Fibroblast of lung (primary cell): ENCODE measurements at regions not wholly inside any gene's neighbourhood (a gene's known extent, or its start where the extent isn't known, plus 50 kb on each side); places are given as distances from the start of the nearest gene placed in this dataset.
"Not testable (repeated sequence)": the region's sequence is repeated elsewhere in the genome, so short reads cannot be mapped to it uniquely, and the experiment has no call there.

Experiments
- DNase-seq, 2 donors: peaks; one replicate each; pipeline versions ENCODE4 v3.0.0 to v3.0.0-alpha.2; 2010; ENCODE audit warnings: low read depth in 2 of 2
- H2AFZ ChIP-seq: 2 replicates; pipeline ENCODE4 v1.5.1; 2012; ENCODE audit warnings: low read length, control low read depth, inconsistent platforms
- H3K27ac ChIP-seq: 2 replicates; pipeline ENCODE4 v1.5.1; 2011; ENCODE audit warnings: low read length, control low read depth; ENCODE audit not compliant: insufficient read depth
- H3K27me3 ChIP-seq: 2 replicates; pipeline ENCODE4 v1.5.1; 2011; ENCODE audit warnings: mild to moderate bottlenecking, low read length; ENCODE audit not compliant: control insufficient read depth, insufficient read depth
- H3K36me3 ChIP-seq: 2 replicates; pipeline ENCODE4 v1.5.1; 2011; ENCODE audit warnings: low read length; ENCODE audit not compliant: control insufficient read depth, insufficient read depth
- H3K4me1 ChIP-seq: 2 replicates; pipeline ENCODE4 v1.5.1; 2011; ENCODE audit warnings: low read length; ENCODE audit not compliant: control insufficient read depth, insufficient read depth; ENCODE audit errors: extremely low read depth
- H3K4me2 ChIP-seq: 2 replicates; pipeline ENCODE4 v1.5.1; 2011; ENCODE audit warnings: low read length, control low read depth; ENCODE audit not compliant: insufficient read depth; ENCODE audit errors: extremely low read depth
- H3K4me3 ChIP-seq, 4 experiments: fragments of 200-600 bp in 1 of 4; sonication (generic) in 1 of 4; replicated peaks in 1 of 4; 2 replicates each; pipeline ENCODE4 v1.5.1; 2011 to 2016; ENCODE audit warnings: low read length in 4 of 4, low read depth in 3 of 4, mild to moderate bottlenecking in 3 of 4, control low read depth in 2 of 4, inconsistent platforms in 1 of 4, mixed read lengths in 1 of 4; ENCODE audit not compliant: insufficient read depth in 1 of 4; ENCODE audit errors: control extremely low read depth in 1 of 4
- H3K79me2 ChIP-seq: 2 replicates; pipeline ENCODE4 v1.5.1; 2012; ENCODE audit warnings: mild to moderate bottlenecking, low read length, inconsistent platforms; ENCODE audit not compliant: control insufficient read depth, insufficient read depth
- H3K9ac ChIP-seq: 2 replicates; pipeline ENCODE4 v1.5.1; 2011; ENCODE audit warnings: mild to moderate bottlenecking, low read length, control low read depth; ENCODE audit not compliant: insufficient read depth
- H3K9me3 ChIP-seq: 2 replicates; pipeline ENCODE4 v1.5.1; 2012; ENCODE audit warnings: low read depth, low read length; ENCODE audit not compliant: control insufficient read depth, insufficient read depth
- H4K20me1 ChIP-seq: 2 replicates; pipeline ENCODE4 v1.5.1; 2011; ENCODE audit warnings: low read length; ENCODE audit not compliant: control insufficient read depth, insufficient read depth; ENCODE audit errors: extremely low read depth
- CTCF ChIP-seq, 2 donors: IDR thresholded peaks in 1 of 2; conservative IDR thresholded peaks in 1 of 2; 1 replicate in 1 of 2; 2 replicates in 1 of 2; pipeline ENCODE4 v1.5.1; 2011 to 2012; ENCODE audit warnings: low read length in 2 of 2, control low read depth in 1 of 2, inconsistent platforms in 1 of 2, low read depth in 1 of 2, mild to moderate bottlenecking in 1 of 2
- EZH2 ChIP-seq: IDR thresholded peaks from 2 replicates; pipeline ENCODE4 v1.5.1; 2012; ENCODE audit warnings: low read length, control low read depth, mild to moderate bottlenecking; ENCODE audit errors: missing control alignments

- H3K9me3 ChIP-seq: no peaks in the 10 kb centered on the region
- no peaks in the 10 kb centered on the region for H3K27me3 ChIP-seq
- no peak overlapping the region for H3K27ac ChIP-seq
- H3K36me3 ChIP-seq: no peaks in the 10 kb centered on the region
- no peak overlapping the region for H3K9ac ChIP-seq
- DNase-seq: no peak
- no peak for TF ChIP-seq CTCF (conservative IDR thresholded peaks at IDR 0.05 in 1 of 2, IDR thresholded peaks at IDR 0.05 in 1 of 2; ENCODE audit: low read depth in 1 of 2, low read length in 2 of 2)
- no peak for TF ChIP-seq EZH2
- no peaks in the 10 kb centered on the region for H3K4me1 ChIP-seq
- no peaks in the 10 kb centered on the region for H4K20me1 ChIP-seq
- H2AFZ ChIP-seq: no peak overlapping the region
- H3K4me3 ChIP-seq: no peak overlapping the region
- H3K79me2 ChIP-seq: no peaks in the 10 kb centered on the region
- H3K4me2 ChIP-seq: no peak overlapping the region
Observed at GRCh38 chr6:168171673-168172353, 92.8 kb upstream of the FRMD1 start.

GRCh38 chr6:168170841-168171601, 92.0 kb upstream of the FRMD1 start:
- H4K20me1 ChIP-seq: no peaks in the 10 kb centered on the region
- no peak for DNase-seq
- no peak overlapping the region for H3K27ac ChIP-seq
- no peaks in the 10 kb centered on the region for H3K4me1 ChIP-seq
- H3K36me3 ChIP-seq: no peaks in the 10 kb centered on the region
- no peaks in the 10 kb centered on the region for H3K9me3 ChIP-seq
- no peak overlapping the region for H3K9ac ChIP-seq
- no peak overlapping the region for H2AFZ ChIP-seq
- no peak for TF ChIP-seq EZH2
- TF ChIP-seq CTCF (conservative IDR thresholded peaks at IDR 0.05 in 1 of 2, IDR thresholded peaks at IDR 0.05 in 1 of 2; ENCODE audit: low read depth in 1 of 2, low read length in 2 of 2): no peak
- no peaks in the 10 kb centered on the region for H3K79me2 ChIP-seq
- H3K4me3 ChIP-seq: no peak overlapping the region
- H3K4me2 ChIP-seq: no peak overlapping the region
- H3K27me3 ChIP-seq: no peaks in the 10 kb centered on the region

- no peak for TF ChIP-seq CTCF (conservative IDR thresholded peaks at IDR 0.05 in 1 of 2, IDR thresholded peaks at IDR 0.05 in 1 of 2; ENCODE audit: low read depth in 1 of 2, low read length in 2 of 2)
- TF ChIP-seq EZH2: no peak
- H3K9ac ChIP-seq: no peak overlapping the region
Observed at GRCh38 chr6:168169624-168170023, 90.6 kb upstream of the FRMD1 start.

GRCh38 chr6:168168936-168169335, 89.9 kb upstream of the FRMD1 start:
- not testable (repeated sequence) for H3K79me2 ChIP-seq, H2AFZ ChIP-seq, H3K9ac ChIP-seq, H3K27me3 ChIP-seq, H3K4me2 ChIP-seq, H3K27ac ChIP-seq, DNase-seq, H4K20me1 ChIP-seq, H3K9me3 ChIP-seq, H3K36me3 ChIP-seq, H3K4me3 ChIP-seq, H3K4me1 ChIP-seq

More at GRCh38 chr6:168169624-168170023, 90.6 kb upstream of the FRMD1 start:
- H4K20me1 ChIP-seq: no peaks in the 10 kb centered on the region
- H3K4me1 ChIP-seq: no peaks in the 10 kb centered on the region
- no peak for DNase-seq
- no peaks in the 10 kb centered on the region for H3K79me2 ChIP-seq
- no peaks in the 10 kb centered on the region for H3K9me3 ChIP-seq
- no peak overlapping the region for H2AFZ ChIP-seq
- H3K27ac ChIP-seq: no peak overlapping the region
- no peaks in the 10 kb centered on the region for H3K27me3 ChIP-seq
- no peak overlapping the region for H3K4me2 ChIP-seq
- no peaks in the 10 kb centered on the region for H3K36me3 ChIP-seq
- no peak overlapping the region for H3K4me3 ChIP-seq
